HEK293 (cell line): ENCODE measurements at regions not wholly inside any gene's neighbourhood (a gene's known extent, or its start where the extent isn't known, plus 50 kb on each side); places are given as distances from the start of the nearest gene placed in this dataset.

Experiments used
- GLI2 ChIP-seq: fragments of 450-650 bp; formaldehyde crosslinking; IDR thresholded peaks from 2 replicates; pipeline ENCODE4; 2017; ENCODE audit warnings: missing biosample characterization, missing genetic modification characterization, low read depth, borderline replicate concordance
- HOXA7 ChIP-seq: sonication (generic); formaldehyde crosslinking; IDR thresholded peaks from 2 replicates; pipeline ENCODE4 v1.8.1; 2022; ENCODE audit warnings: missing genetic modification reagents, borderline replicate concordance
- REPIN1 ChIP-seq: fragments of 450-650 bp; formaldehyde crosslinking; IDR thresholded peaks from 2 replicates; pipeline ENCODE4 v1.5.1; 2017; ENCODE audit warnings: missing biosample characterization, missing genetic modification characterization, low read depth
- ZBTB7A ChIP-seq: fragments of 450-650 bp; formaldehyde crosslinking; IDR thresholded peaks from 2 replicates; pipeline ENCODE4 v1.5.1; 2016; ENCODE audit warnings: low read depth, missing biosample characterization, missing genetic modification characterization
- ZNF155 ChIP-seq: fragments of 450-650 bp; formaldehyde crosslinking; IDR thresholded peaks from 2 replicates; pipeline ENCODE4 v1.5.1; 2016; ENCODE audit warnings: missing biosample characterization, missing genetic modification characterization
- ZNF175 ChIP-seq: fragments of 450-650 bp; formaldehyde crosslinking; IDR thresholded peaks from 2 replicates; pipeline ENCODE4 v1.5.1; 2016; ENCODE audit warnings: missing biosample characterization, missing genetic modification characterization
- ZNF214 ChIP-seq: fragments of 450-650 bp; formaldehyde crosslinking; IDR thresholded peaks from 2 replicates; pipeline ENCODE4 v1.5.1; 2017; ENCODE audit warnings: missing biosample characterization, mild to moderate bottlenecking, missing genetic modification characterization, borderline replicate concordance
- ZNF324 ChIP-seq: fragments of 450-650 bp; formaldehyde crosslinking; IDR thresholded peaks from 2 replicates; pipeline ENCODE4 v1.5.1; 2016; ENCODE audit warnings: missing biosample characterization, missing genetic modification characterization
- ZNF423 ChIP-seq: fragments of 450-650 bp; formaldehyde crosslinking; IDR thresholded peaks from 2 replicates; pipeline ENCODE4 v1.5.1; 2016; ENCODE audit warnings: missing biosample characterization, missing genetic modification characterization
- ZNF677 ChIP-seq: fragments of 450-650 bp; IDR thresholded peaks from 2 replicates; pipeline ENCODE4 v1.5.0; 2018; ENCODE audit warnings: missing biosample characterization, mild to moderate bottlenecking, missing genetic modification characterization, moderate library complexity
- TF ChIP-seq, protein P1 (sequence below): fragments of 450-650 bp; formaldehyde crosslinking; IDR thresholded peaks from 2 replicates; pipeline ENCODE4 v1.5.1; 2016; ENCODE audit warnings: missing biosample characterization, missing genetic modification characterization
- TF ChIP-seq, protein P2 (sequence below): fragments of 450-650 bp; formaldehyde crosslinking; IDR thresholded peaks from 2 replicates; pipeline ENCODE4 v1.5.1; 2016; ENCODE audit warnings: missing biosample characterization, missing genetic modification characterization, low read depth
- TF ChIP-seq, protein P3 (sequence below): fragments of 450-650 bp; formaldehyde crosslinking; IDR thresholded peaks from 2 replicates; pipeline ENCODE4 v1.5.1; 2016; ENCODE audit warnings: missing biosample characterization, missing genetic modification characterization, borderline replicate concordance
- TF ChIP-seq, protein P4 (sequence below): fragments of 450-650 bp; formaldehyde crosslinking; IDR thresholded peaks from 2 replicates; pipeline ENCODE4 v1.5.1; 2016; ENCODE audit warnings: missing biosample characterization, missing genetic modification characterization, borderline replicate concordance

DNA sequence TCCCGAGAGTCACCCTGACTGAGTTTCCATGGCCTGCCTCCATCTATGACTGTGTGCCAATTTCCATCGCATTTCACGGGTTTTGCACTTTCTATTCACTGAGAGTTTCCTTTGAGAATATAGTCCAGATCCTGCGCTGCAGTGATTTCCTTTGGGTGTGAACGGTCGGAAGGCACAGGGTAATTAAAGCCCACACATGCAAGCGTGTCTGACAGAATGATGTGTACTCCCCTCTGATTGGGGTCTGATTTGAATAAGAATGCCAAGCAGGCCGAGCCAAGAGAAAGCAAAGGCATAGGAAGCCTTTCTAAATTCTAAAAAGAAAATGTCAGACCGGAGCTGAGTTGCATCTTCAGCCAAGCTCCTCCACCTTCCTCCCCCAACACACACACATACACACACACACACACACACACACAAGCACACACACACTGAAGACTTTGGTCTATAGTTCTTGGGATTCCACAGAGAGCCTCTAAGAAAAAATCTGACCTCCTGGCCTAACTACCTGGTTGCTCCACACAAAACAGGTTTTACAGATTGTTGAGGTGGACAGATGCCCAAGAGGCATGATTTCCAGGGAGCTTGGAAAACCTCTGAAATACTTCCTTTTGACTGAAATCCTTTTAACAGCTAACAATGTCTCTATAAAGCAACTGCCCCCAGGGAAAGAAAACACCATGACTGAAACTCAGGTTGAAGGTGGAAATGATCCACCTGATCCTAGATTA lies 59.7 kb upstream of the LRRN1 start:
- TF ChIP-seq, protein P1, sequence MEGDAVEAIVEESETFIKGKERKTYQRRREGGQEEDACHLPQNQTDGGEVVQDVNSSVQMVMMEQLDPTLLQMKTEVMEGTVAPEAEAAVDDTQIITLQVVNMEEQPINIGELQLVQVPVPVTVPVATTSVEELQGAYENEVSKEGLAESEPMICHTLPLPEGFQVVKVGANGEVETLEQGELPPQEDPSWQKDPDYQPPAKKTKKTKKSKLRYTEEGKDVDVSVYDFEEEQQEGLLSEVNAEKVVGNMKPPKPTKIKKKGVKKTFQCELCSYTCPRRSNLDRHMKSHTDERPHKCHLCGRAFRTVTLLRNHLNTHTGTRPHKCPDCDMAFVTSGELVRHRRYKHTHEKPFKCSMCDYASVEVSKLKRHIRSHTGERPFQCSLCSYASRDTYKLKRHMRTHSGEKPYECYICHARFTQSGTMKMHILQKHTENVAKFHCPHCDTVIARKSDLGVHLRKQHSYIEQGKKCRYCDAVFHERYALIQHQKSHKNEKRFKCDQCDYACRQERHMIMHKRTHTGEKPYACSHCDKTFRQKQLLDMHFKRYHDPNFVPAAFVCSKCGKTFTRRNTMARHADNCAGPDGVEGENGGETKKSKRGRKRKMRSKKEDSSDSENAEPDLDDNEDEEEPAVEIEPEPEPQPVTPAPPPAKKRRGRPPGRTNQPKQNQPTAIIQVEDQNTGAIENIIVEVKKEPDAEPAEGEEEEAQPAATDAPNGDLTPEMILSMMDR (tag by site-specific recombination), result no peak
- TF ChIP-seq REPIN1 (no peak), GLI2 (tag by site-specific recombination) (no peak), ZNF423 (tag by site-specific recombination) (no peak), ZNF155 (tag by site-specific recombination) (no peak), ZNF677 (no peak), ZNF214 (no peak), ZBTB7A (no peak), HOXA7 (CRISPR knock-in tag) (no peak), ZNF175 (tag by site-specific recombination) (no peak), ZNF324 (tag by site-specific recombination) (no peak)
- TF ChIP-seq, protein P2, sequence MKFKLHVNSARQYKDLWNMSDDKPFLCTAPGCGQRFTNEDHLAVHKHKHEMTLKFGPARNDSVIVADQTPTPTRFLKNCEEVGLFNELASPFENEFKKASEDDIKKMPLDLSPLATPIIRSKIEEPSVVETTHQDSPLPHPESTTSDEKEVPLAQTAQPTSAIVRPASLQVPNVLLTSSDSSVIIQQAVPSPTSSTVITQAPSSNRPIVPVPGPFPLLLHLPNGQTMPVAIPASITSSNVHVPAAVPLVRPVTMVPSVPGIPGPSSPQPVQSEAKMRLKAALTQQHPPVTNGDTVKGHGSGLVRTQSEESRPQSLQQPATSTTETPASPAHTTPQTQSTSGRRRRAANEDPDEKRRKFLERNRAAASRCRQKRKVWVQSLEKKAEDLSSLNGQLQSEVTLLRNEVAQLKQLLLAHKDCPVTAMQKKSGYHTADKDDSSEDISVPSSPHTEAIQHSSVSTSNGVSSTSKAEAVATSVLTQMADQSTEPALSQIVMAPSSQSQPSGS (tag by site-specific recombination), result no peak
- TF ChIP-seq, protein P3, sequence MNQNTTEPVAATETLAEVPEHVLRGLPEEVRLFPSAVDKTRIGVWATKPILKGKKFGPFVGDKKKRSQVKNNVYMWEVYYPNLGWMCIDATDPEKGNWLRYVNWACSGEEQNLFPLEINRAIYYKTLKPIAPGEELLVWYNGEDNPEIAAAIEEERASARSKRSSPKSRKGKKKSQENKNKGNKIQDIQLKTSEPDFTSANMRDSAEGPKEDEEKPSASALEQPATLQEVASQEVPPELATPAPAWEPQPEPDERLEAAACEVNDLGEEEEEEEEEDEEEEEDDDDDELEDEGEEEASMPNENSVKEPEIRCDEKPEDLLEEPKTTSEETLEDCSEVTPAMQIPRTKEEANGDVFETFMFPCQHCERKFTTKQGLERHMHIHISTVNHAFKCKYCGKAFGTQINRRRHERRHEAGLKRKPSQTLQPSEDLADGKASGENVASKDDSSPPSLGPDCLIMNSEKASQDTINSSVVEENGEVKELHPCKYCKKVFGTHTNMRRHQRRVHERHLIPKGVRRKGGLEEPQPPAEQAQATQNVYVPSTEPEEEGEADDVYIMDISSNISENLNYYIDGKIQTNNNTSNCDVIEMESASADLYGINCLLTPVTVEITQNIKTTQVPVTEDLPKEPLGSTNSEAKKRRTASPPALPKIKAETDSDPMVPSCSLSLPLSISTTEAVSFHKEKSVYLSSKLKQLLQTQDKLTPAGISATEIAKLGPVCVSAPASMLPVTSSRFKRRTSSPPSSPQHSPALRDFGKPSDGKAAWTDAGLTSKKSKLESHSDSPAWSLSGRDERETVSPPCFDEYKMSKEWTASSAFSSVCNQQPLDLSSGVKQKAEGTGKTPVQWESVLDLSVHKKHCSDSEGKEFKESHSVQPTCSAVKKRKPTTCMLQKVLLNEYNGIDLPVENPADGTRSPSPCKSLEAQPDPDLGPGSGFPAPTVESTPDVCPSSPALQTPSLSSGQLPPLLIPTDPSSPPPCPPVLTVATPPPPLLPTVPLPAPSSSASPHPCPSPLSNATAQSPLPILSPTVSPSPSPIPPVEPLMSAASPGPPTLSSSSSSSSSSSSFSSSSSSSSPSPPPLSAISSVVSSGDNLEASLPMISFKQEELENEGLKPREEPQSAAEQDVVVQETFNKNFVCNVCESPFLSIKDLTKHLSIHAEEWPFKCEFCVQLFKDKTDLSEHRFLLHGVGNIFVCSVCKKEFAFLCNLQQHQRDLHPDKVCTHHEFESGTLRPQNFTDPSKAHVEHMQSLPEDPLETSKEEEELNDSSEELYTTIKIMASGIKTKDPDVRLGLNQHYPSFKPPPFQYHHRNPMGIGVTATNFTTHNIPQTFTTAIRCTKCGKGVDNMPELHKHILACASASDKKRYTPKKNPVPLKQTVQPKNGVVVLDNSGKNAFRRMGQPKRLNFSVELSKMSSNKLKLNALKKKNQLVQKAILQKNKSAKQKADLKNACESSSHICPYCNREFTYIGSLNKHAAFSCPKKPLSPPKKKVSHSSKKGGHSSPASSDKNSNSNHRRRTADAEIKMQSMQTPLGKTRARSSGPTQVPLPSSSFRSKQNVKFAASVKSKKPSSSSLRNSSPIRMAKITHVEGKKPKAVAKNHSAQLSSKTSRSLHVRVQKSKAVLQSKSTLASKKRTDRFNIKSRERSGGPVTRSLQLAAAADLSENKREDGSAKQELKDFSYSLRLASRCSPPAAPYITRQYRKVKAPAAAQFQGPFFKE, result no peak
- TF ChIP-seq, protein P4, sequence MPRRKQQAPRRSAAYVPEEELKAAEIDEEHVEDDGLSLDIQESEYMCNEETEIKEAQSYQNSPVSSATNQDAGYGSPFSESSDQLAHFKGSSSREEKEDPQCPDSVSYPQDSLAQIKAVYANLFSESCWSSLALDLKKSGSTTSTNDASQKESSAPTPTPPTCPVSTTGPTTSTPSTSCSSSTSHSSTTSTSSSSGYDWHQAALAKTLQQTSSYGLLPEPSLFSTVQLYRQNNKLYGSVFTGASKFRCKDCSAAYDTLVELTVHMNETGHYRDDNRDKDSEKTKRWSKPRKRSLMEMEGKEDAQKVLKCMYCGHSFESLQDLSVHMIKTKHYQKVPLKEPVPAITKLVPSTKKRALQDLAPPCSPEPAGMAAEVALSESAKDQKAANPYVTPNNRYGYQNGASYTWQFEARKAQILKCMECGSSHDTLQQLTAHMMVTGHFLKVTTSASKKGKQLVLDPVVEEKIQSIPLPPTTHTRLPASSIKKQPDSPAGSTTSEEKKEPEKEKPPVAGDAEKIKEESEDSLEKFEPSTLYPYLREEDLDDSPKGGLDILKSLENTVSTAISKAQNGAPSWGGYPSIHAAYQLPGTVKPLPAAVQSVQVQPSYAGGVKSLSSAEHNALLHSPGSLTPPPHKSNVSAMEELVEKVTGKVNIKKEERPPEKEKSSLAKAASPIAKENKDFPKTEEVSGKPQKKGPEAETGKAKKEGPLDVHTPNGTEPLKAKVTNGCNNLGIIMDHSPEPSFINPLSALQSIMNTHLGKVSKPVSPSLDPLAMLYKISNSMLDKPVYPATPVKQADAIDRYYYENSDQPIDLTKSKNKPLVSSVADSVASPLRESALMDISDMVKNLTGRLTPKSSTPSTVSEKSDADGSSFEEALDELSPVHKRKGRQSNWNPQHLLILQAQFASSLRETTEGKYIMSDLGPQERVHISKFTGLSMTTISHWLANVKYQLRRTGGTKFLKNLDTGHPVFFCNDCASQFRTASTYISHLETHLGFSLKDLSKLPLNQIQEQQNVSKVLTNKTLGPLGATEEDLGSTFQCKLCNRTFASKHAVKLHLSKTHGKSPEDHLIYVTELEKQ (tag by site-specific recombination), result no peak
